Panc1 (cell line): ENCODE measurements at regions not wholly inside any gene's neighbourhood (a gene's known extent, or its start where the extent isn't known, plus 50 kb on each side); places are given as distances from the start of the nearest gene placed in this dataset.

Source experiments
- ATAC-seq: fragments of 200-7000 bp; cut with Tn5 transposase; 2 replicates; pipeline ENCODE4 v1.9.1; 2020; ENCODE audit warnings: mild to moderate bottlenecking, moderate library complexity
- BruUV-seq: library from RNA; stranded (reverse); fragments of 400-500 nt; replicated peaks from 2 replicates; lab custom pipeline; 2021; lab: Mats Ljungman, UMichigan
- CTCF ChIA-PET: fragments of 300-600 bp; sonication (Branson Sonifier 250); formaldehyde crosslinking; loops from one replicate; lab custom pipeline; 2022; ENCODE audit warnings: antibody characterized with exemption; lab: Charles Lee
- POLR2A ChIA-PET: fragments of 300-600 bp; sonication (Branson Sonifier 250); formaldehyde crosslinking; loops from one replicate; lab custom pipeline; 2022; ENCODE audit warnings: antibody characterized with exemption; lab: Charles Lee
- DNase-seq: peaks from one replicate; pipeline ENCODE4 v3.0.0-alpha.2; 2010; ENCODE audit warnings: low read depth, low spot score
- H3K27ac ChIP-seq: 2 replicates; pipeline ENCODE4 v1.5.1; 2011; ENCODE audit warnings: mild to moderate bottlenecking, low read length, inconsistent platforms
- H3K27me3 ChIP-seq: fragments of 200-500 bp; sonication (Bioruptor generic); 2 replicates; pipeline ENCODE4 v1.6.0; 2014; ENCODE audit warnings: low read length, inconsistent platforms; ENCODE audit not compliant: control insufficient read depth, insufficient read depth
- H3K36me3 ChIP-seq: fragments of 200-500 bp; sonication (Bioruptor generic); 2 replicates; pipeline ENCODE4 v1.5.1; 2014; ENCODE audit warnings: inconsistent platforms, mild to moderate bottlenecking, low read length, moderate library complexity; ENCODE audit not compliant: control insufficient read depth, insufficient read depth
- H3K4me1 ChIP-seq: 2 replicates; pipeline ENCODE4 v1.5.1; 2011; ENCODE audit warnings: inconsistent platforms, mild to moderate bottlenecking, low read length, moderate library complexity; ENCODE audit not compliant: control insufficient read depth, insufficient read depth
- H3K4me3 ChIP-seq, 2 experiments: 2 replicates each; pipeline ENCODE4 v1.5.1; 2011 to 2012; ENCODE audit warnings: low read depth in 2 of 2, low read length in 2 of 2, mild to moderate bottlenecking in 2 of 2, inconsistent platforms in 1 of 2, moderate library complexity in 1 of 2
- H3K9me3 ChIP-seq: fragments of 200-500 bp; sonication (Bioruptor generic); 2 replicates; pipeline ENCODE4 v1.5.1; 2014; ENCODE audit warnings: low read depth, mild to moderate bottlenecking, inconsistent platforms, low read length, moderate library complexity; ENCODE audit not compliant: control insufficient read depth, insufficient read depth
- POLR2AphosphoS5 ChIP-seq: IDR thresholded peaks from 2 replicates; pipeline ENCODE4 v1.6.1; 2012; ENCODE audit warnings: mild to moderate bottlenecking, low read depth, low read length, moderate library complexity
- SIN3A ChIP-seq: IDR thresholded peaks from 2 replicates; pipeline ENCODE4 v1.6.1; 2012; ENCODE audit warnings: low read depth, mild to moderate bottlenecking, low read length, moderate library complexity, borderline replicate concordance; ENCODE audit not compliant: insufficient read depth
- TCF7L2 ChIP-seq: IDR thresholded peaks from 2 replicates; pipeline ENCODE4 v1.6.1; 2011; ENCODE audit warnings: mild to moderate bottlenecking, low read depth, low read length, inconsistent platforms
- in situ Hi-C: cut with HindIII; loops from 2 replicates; pipeline ENCODE4 v1.10.0; 2016; ENCODE audit warnings: low sequenced_read_pairs, low pct_unique_long_range_greater_than_20kb
- intact Hi-C: fragments of 100-400 bp; cut with micrococcal nuclease; formaldehyde crosslinking; loops from one replicate; pipeline ENCODE4 v1.10.0; 2022; ENCODE audit not compliant: unreplicated experiment
- TF ChIP-seq, protein P1 (sequence below): fragments of 450-650 bp; IDR thresholded peaks from 2 replicates; pipeline ENCODE4 v1.5.1; 2017; ENCODE audit warnings: mild to moderate bottlenecking
- TF ChIP-seq, protein P2 (sequence below), 2 experiments: IDR thresholded peaks; 2 replicates each; pipeline ENCODE4 v1.6.1; 2011 to 2012; ENCODE audit warnings: low read depth in 2 of 2, control low read depth in 1 of 2, low read length in 1 of 2, mild to moderate bottlenecking in 1 of 2, moderate library complexity in 1 of 2; ENCODE audit not compliant: insufficient read depth in 1 of 2

DNA sequence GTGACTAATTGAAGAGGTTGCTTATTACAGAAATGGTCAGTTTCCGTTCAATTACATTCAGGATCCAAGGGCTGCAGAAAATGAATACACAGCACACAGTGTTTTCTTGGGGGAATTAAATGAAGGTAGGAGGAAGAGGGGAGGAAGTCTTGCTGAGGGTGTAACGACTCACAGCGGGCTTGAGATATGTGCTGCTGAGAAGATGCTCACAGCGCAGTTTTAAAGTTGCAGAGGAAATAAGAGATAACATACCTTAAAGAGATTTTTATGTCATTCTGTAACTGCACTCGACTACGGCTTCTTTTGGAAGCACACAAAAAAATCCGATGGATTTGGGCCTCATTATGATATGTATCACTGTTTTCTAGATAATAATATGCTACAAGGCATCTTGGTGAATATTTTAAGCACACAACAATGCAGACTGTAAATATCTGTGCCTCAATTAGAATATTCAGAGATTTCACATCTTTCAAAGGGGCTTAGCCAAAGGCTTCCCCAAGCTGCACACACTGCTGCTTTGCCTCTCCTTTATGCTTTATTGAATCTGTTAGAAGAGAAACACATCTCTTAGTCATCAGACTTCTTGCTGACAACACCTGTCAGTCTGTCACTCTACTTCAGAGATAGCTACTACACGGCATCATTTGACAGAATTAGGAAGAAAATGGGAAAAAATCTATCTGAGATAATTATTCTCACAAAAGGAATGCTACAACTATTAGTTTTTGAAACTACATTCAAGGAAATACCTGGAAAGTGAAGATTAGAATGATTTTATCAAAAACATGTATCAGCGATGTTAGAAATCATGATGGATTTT lies 773.2 kb downstream of the OTOL1 start:
- CTCF ChIA-PET, result no interaction called here

DNA sequence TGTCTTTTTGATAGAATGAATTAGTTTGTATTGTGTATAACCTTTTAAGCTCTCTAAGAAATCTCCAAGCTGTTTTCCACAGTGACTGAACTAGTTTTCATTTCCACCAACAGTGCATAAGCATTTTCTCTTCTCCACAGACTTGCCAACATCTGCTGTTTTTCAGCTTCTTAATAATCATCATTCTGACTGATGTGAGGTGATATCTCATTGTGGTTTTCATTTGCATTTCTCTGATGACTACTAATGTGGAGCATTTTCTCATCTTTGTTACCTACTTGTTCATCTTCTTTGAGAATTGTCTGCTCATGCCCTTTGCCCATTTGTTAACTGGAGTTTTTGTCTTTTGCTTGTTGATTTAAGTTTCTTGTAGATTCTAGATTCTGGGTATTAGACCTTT lies 777.5 kb downstream of the OTOL1 start:
- Histone ChIP-seq H3K27ac (no peak overlapping the region), H3K4me3 (no peak overlapping the region), H3K4me1 (no peaks in the 10 kb centered on the region), H3K27me3 (no peaks in the 10 kb centered on the region), H3K9me3 (no peaks in the 10 kb centered on the region), H3K36me3 (no peaks in the 10 kb centered on the region)
- in situ Hi-C loops (no loop called here), intact Hi-C loops (no loop called here)
- ChIA-PET CTCF (no interaction called here), POLR2A (no interaction called here)
- no peak for DNase-seq
- ATAC-seq, result no peak
- no TSS peak for BruUV-seq
- TF ChIP-seq TCF7L2 (no peak), POLR2AphosphoS5 (no peak), SIN3A (no peak)
- TF ChIP-seq, protein P1, sequence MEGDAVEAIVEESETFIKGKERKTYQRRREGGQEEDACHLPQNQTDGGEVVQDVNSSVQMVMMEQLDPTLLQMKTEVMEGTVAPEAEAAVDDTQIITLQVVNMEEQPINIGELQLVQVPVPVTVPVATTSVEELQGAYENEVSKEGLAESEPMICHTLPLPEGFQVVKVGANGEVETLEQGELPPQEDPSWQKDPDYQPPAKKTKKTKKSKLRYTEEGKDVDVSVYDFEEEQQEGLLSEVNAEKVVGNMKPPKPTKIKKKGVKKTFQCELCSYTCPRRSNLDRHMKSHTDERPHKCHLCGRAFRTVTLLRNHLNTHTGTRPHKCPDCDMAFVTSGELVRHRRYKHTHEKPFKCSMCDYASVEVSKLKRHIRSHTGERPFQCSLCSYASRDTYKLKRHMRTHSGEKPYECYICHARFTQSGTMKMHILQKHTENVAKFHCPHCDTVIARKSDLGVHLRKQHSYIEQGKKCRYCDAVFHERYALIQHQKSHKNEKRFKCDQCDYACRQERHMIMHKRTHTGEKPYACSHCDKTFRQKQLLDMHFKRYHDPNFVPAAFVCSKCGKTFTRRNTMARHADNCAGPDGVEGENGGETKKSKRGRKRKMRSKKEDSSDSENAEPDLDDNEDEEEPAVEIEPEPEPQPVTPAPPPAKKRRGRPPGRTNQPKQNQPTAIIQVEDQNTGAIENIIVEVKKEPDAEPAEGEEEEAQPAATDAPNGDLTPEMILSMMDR, result no peak
- TF ChIP-seq, protein P2, sequence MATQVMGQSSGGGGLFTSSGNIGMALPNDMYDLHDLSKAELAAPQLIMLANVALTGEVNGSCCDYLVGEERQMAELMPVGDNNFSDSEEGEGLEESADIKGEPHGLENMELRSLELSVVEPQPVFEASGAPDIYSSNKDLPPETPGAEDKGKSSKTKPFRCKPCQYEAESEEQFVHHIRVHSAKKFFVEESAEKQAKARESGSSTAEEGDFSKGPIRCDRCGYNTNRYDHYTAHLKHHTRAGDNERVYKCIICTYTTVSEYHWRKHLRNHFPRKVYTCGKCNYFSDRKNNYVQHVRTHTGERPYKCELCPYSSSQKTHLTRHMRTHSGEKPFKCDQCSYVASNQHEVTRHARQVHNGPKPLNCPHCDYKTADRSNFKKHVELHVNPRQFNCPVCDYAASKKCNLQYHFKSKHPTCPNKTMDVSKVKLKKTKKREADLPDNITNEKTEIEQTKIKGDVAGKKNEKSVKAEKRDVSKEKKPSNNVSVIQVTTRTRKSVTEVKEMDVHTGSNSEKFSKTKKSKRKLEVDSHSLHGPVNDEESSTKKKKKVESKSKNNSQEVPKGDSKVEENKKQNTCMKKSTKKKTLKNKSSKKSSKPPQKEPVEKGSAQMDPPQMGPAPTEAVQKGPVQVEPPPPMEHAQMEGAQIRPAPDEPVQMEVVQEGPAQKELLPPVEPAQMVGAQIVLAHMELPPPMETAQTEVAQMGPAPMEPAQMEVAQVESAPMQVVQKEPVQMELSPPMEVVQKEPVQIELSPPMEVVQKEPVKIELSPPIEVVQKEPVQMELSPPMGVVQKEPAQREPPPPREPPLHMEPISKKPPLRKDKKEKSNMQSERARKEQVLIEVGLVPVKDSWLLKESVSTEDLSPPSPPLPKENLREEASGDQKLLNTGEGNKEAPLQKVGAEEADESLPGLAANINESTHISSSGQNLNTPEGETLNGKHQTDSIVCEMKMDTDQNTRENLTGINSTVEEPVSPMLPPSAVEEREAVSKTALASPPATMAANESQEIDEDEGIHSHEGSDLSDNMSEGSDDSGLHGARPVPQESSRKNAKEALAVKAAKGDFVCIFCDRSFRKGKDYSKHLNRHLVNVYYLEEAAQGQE (IDR thresholded peaks at IDR 0.05; ENCODE audit: insufficient read depth in 1 of 2, low read depth in 2 of 2, low read length in 1 of 2), result no peak

More for the DNA sequence above, 773.2 kb downstream of the OTOL1 start:
- Histone ChIP-seq H3K4me1 (no peaks in the 10 kb centered on the region), H3K27me3 (no peaks in the 10 kb centered on the region), H3K27ac (no peak overlapping the region), H3K9me3 (no peaks in the 10 kb centered on the region), H3K4me3 (no peak overlapping the region), H3K36me3 (no peaks in the 10 kb centered on the region)
- no peak for ATAC-seq
- BruUV-seq, result no TSS peak
- no peak for DNase-seq
- intact Hi-C loops (no loop called here), in situ Hi-C loops (no loop called here)
- POLR2A ChIA-PET, result no interaction called here
- TF ChIP-seq, protein P1, result no peak
- TF ChIP-seq SIN3A, result no peak
